IMR-90 (cell line): ENCODE measurements at regions not wholly inside any gene's neighbourhood (a gene's known extent, or its start where the extent isn't known, plus 50 kb on each side); places are given as distances from the start of the nearest gene placed in this dataset.

Source experiments
- ATAC-seq: fragments of 200-7000 bp; cut with Tn5 transposase; 2 replicates; pipeline ENCODE4 v1.9.1; 2020; ENCODE audit warnings: low read depth, mild to moderate bottlenecking, moderate library complexity
- BruUV-seq: library from RNA; stranded (reverse); fragments of 400-500 nt; replicated peaks from 2 replicates; lab custom pipeline; 2021; lab: Mats Ljungman, UMichigan
- CTCF ChIA-PET: fragments of 300-600 bp; formaldehyde crosslinking; extraction: SDS; loops from one replicate; lab custom pipeline; 2021; ENCODE audit warnings: antibody characterized with exemption; lab: Yijun Ruan, JAX
- POLR2A ChIA-PET: fragments of 300-600 bp; sonication (Branson Sonifier 250); formaldehyde crosslinking; loops from one replicate; lab custom pipeline; 2022; ENCODE audit warnings: antibody characterized with exemption; ENCODE audit not compliant: unreplicated experiment; lab: Charles Lee
- DNase-seq: peaks from one replicate; pipeline ENCODE4 v3.0.0; 2013
- H2AFZ ChIP-seq: replicated peaks from 2 replicates; pipeline ENCODE3; 2013; ENCODE audit warnings: low read length, mild to moderate bottlenecking; ENCODE audit not compliant: poor library complexity
- H2AK5ac ChIP-seq: 2 replicates; pipeline ENCODE4 v1.6.1; 2013; ENCODE audit warnings: low read depth, low read length, inconsistent platforms
- H2AK9ac ChIP-seq: replicated peaks from 2 replicates; pipeline ENCODE3; 2013; ENCODE audit warnings: mild to moderate bottlenecking, low read depth, low read length, moderate library complexity; ENCODE audit not compliant: poor library complexity
- H2BK120ac ChIP-seq: 2 replicates; pipeline ENCODE4 v1.6.1; 2013; ENCODE audit warnings: low read depth, low read length, inconsistent platforms
- H2BK15ac ChIP-seq: 3 replicates; pipeline ENCODE4 v1.6.1; 2013; ENCODE audit warnings: low read depth, low read length, inconsistent platforms
- H2BK20ac ChIP-seq: 2 replicates; pipeline ENCODE4 v1.6.1; 2013; ENCODE audit warnings: low read depth, mild to moderate bottlenecking, inconsistent platforms, low read length, moderate library complexity
- H2BK5ac ChIP-seq: 2 replicates; pipeline ENCODE4 v1.6.1; 2013; ENCODE audit warnings: mild to moderate bottlenecking, low read depth, low read length, inconsistent platforms; ENCODE audit not compliant: poor library complexity, severe bottlenecking
- H3K14ac ChIP-seq: replicated peaks from 2 replicates; pipeline ENCODE4 v1.6.1; 2013; ENCODE audit warnings: low read depth, low read length, inconsistent platforms
- H3K18ac ChIP-seq: 2 replicates; pipeline ENCODE4 v1.6.1; 2013; ENCODE audit warnings: low read depth, low read length, control low read depth
- H3K23ac ChIP-seq: 2 replicates; pipeline ENCODE4 v1.6.1; 2013; ENCODE audit warnings: low read depth, low read length, inconsistent platforms
- H3K27ac ChIP-seq: 2 replicates; pipeline ENCODE4 v1.5.1; 2013; ENCODE audit warnings: mild to moderate bottlenecking, control low read depth, low read length; ENCODE audit not compliant: insufficient read depth
- H3K27me3 ChIP-seq: 2 replicates; pipeline ENCODE4 v1.6.1; 2013; ENCODE audit warnings: low read length; ENCODE audit not compliant: control insufficient read depth, insufficient read depth
- H3K36me3 ChIP-seq: 2 replicates; pipeline ENCODE4 v1.6.1; 2013; ENCODE audit warnings: low read length, mixed read lengths; ENCODE audit not compliant: control insufficient read depth, insufficient read depth
- H3K4ac ChIP-seq: 2 replicates; pipeline ENCODE4 v1.6.1; 2013; ENCODE audit warnings: low read depth, low read length, inconsistent platforms
- H3K4me1 ChIP-seq: 2 replicates; pipeline ENCODE4 v1.6.1; 2013; ENCODE audit warnings: low read length, mixed read lengths; ENCODE audit not compliant: control insufficient read depth, insufficient read depth
- H3K4me2 ChIP-seq: 2 replicates; pipeline ENCODE4 v1.6.1; 2013; ENCODE audit warnings: low read depth, mild to moderate bottlenecking, control low read depth, low read length, moderate library complexity
- H3K4me3 ChIP-seq: 2 replicates; pipeline ENCODE4 v1.5.1; 2013; ENCODE audit warnings: low read depth, mild to moderate bottlenecking, control low read depth, low read length, moderate library complexity; ENCODE audit not compliant: insufficient read depth
- H3K56ac ChIP-seq: 2 replicates; pipeline ENCODE4 v1.6.1; 2013; ENCODE audit warnings: low read length, inconsistent platforms; ENCODE audit not compliant: insufficient read depth; ENCODE audit errors: extremely low read depth
- H3K79me1 ChIP-seq, 2 experiments: 2 replicates each; pipeline ENCODE4 v1.6.1; 2013; ENCODE audit warnings: low read length in 2 of 2, inconsistent platforms in 1 of 2, low read depth in 1 of 2
- H3K9ac ChIP-seq: 2 replicates; pipeline ENCODE4 v1.6.1; 2013; ENCODE audit warnings: low read depth, low read length, control low read depth
- H3K9me1 ChIP-seq: 2 replicates; pipeline ENCODE4 v1.6.1; 2013; ENCODE audit warnings: low read length, inconsistent platforms; ENCODE audit not compliant: insufficient read depth
- H3K9me3 ChIP-seq: 2 replicates; pipeline ENCODE4 v1.6.1; 2013; ENCODE audit warnings: low read length; ENCODE audit not compliant: control insufficient read depth, insufficient read depth
- H4K20me1 ChIP-seq: 2 replicates; pipeline ENCODE4 v1.6.1; 2013; ENCODE audit warnings: low read length, inconsistent platforms; ENCODE audit not compliant: insufficient read depth
- H4K5ac ChIP-seq: 2 replicates; pipeline ENCODE4 v1.6.1; 2013; ENCODE audit warnings: mild to moderate bottlenecking, low read depth, low read length, control low read depth
- H4K8ac ChIP-seq, 2 experiments: 2 replicates each; pipeline ENCODE4 v1.6.1; 2013; ENCODE audit warnings: low read depth in 2 of 2, low read length in 2 of 2, control low read depth in 1 of 2, inconsistent platforms in 1 of 2
- H4K91ac ChIP-seq: 2 replicates; pipeline ENCODE4 v1.6.1; 2013; ENCODE audit warnings: low read depth, low read length, inconsistent platforms; ENCODE audit not compliant: insufficient read depth
- BHLHE40 ChIP-seq: fragments of 150-350 bp; IDR thresholded peaks from 2 replicates; pipeline ENCODE4 v1.6.1; 2016; ENCODE audit warnings: mild to moderate bottlenecking, low read depth, low read length
- CEBPB ChIP-seq: IDR thresholded peaks from 2 replicates; pipeline ENCODE4 v1.6.1; 2012; ENCODE audit warnings: low read depth, low read length, improper control_type of control experiment
- NFE2L2 ChIP-seq: fragments of 150-350 bp; IDR thresholded peaks from 2 replicates; pipeline ENCODE4 v1.6.1; 2016; ENCODE audit warnings: low read depth, mild to moderate bottlenecking, low read length
- POLR2A ChIP-seq: IDR thresholded peaks from 2 replicates; pipeline ENCODE4 v1.6.1; 2012; ENCODE audit warnings: mild to moderate bottlenecking, low read depth, low read length
- RFX5 ChIP-seq: IDR thresholded peaks from 2 replicates; pipeline ENCODE4 v1.8.0; 2012; ENCODE audit warnings: low read depth, mild to moderate bottlenecking, low read length, moderate library complexity
- WGBS, 2 experiments: methylation state at CpG; one replicate each; pipeline versions ENCODE4 v1.1.5 to v1.1.7; 2013; ENCODE audit warnings: missing lambda C conversion rate in 2 of 2; ENCODE audit not compliant: insufficient read length in 1 of 2; ENCODE audit errors: extremely low coverage in 2 of 2; 5-methylcytosine and 5-hydroxymethylcytosine counted together
- dilution Hi-C: fragments of 300-500 bp; cut with HindIII; formaldehyde crosslinking; loops from one replicate; pipeline ENCODE4 v1.14.3; 2018; ENCODE audit warnings: low sequenced_read_pairs; ENCODE audit not compliant: unreplicated experiment
- in situ Hi-C: fragments of 300-500 bp; cut with MboI; formaldehyde crosslinking; loops from 3 replicates; pipeline ENCODE4 v1.14.3; 2019; ENCODE audit warnings: low sequenced_read_pairs, inconsistent platforms, mixed read lengths
- intact Hi-C: fragments of 100-400 bp; cut with micrococcal nuclease; formaldehyde crosslinking; loops from 2 replicates; pipeline ENCODE4 v1.10.0; 2022
- TF ChIP-seq, protein P1 (sequence below): fragments of 150-350 bp; IDR thresholded peaks from 2 replicates; pipeline ENCODE4 v1.6.1; 2017; ENCODE audit warnings: mild to moderate bottlenecking, antibody characterized with exemption, low read length, low read depth

- no peaks in the 10 kb centered on the region for H3K79me1 ChIP-seq
- no peak overlapping the region for H3K23ac ChIP-seq
- no peak overlapping the region for H2AK5ac ChIP-seq
- no peak overlapping the region for H2AFZ ChIP-seq
- WGBS, 2 experiments: 84% methylated on average over 35 of the region's 70 CpGs; no CpG with 5 or more reads in 1 of the 2 experiments
- no peak overlapping the region for H3K9ac ChIP-seq
- H3K9me1 ChIP-seq: no peaks in the 10 kb centered on the region
- H3K4me2 ChIP-seq: no peak overlapping the region
- in situ Hi-C loops: no loop called here
- no peak overlapping the region for H4K5ac ChIP-seq
- H4K20me1 ChIP-seq: no peaks in the 10 kb centered on the region
- H3K4me1 ChIP-seq: no peaks in the 10 kb centered on the region
- H3K36me3 ChIP-seq: no peaks in the 10 kb centered on the region
- no peaks in the 10 kb centered on the region for H3K27me3 ChIP-seq
- H2BK20ac ChIP-seq: no peak overlapping the region
- dilution Hi-C loops: no loop called here
- DNase-seq: no peak
- no peak overlapping the region for H3K18ac ChIP-seq
- no peak overlapping the region for H2BK5ac ChIP-seq
- H3K27ac ChIP-seq: no peak overlapping the region
- H3K14ac ChIP-seq: no peak overlapping the region
- H4K8ac ChIP-seq: no peak overlapping the region
- ChIA-PET CTCF (no interaction called here), POLR2A (no interaction called here)
- H3K4me3 ChIP-seq: no peak overlapping the region
- TF ChIP-seq BHLHE40: no peak
- no peak for TF ChIP-seq CEBPB
- TF ChIP-seq POLR2A: no peak
- no peak for TF ChIP-seq RFX5
- TF ChIP-seq NFE2L2: no peak
- TF ChIP-seq, protein P1, sequence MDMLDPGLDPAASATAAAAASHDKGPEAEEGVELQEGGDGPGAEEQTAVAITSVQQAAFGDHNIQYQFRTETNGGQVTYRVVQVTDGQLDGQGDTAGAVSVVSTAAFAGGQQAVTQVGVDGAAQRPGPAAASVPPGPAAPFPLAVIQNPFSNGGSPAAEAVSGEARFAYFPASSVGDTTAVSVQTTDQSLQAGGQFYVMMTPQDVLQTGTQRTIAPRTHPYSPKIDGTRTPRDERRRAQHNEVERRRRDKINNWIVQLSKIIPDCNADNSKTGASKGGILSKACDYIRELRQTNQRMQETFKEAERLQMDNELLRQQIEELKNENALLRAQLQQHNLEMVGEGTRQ: no peak
- no peak overlapping the region for H2BK15ac ChIP-seq
- BruUV-seq: no TSS peak
- peaks cover 59% of the 10 kb centered on the region for H3K9me3 ChIP-seq
- intact Hi-C loops: no loop called here
- H3K4ac ChIP-seq: no peak overlapping the region
- no peak for ATAC-seq
- no peak overlapping the region for H4K91ac ChIP-seq
- H2BK120ac ChIP-seq: no peak overlapping the region
- H2AK9ac ChIP-seq: no peak overlapping the region
- H3K56ac ChIP-seq: no peak overlapping the region
Observed at GRCh38 chr18:78637442-78638402, 341.9 kb upstream of the SALL3 start.
